ENCODE measurements at regions not wholly inside any gene's neighbourhood (a gene's known extent, or its start where the extent isn't known, plus 50 kb on each side); places are given as distances from the start of the nearest gene placed in this dataset.

GRCh38 chr4:187767158-187767557 is 228.4 kb upstream of the ZFP42 start:
- Mint-ChIP-seq H3K27ac (no peak overlapping the region), H3K4me1 (no peaks in the 10 kb centered on the region), H3K4me3 (no peak overlapping the region), H3K36me3 (peaks cover 0 to 3% of the 10 kb centered on the region in 2 donors), H3K27me3 (no peaks in the 10 kb centered on the region), H3K9me3 (peaks cover 6 to 33% (median 11%) of the 10 kb centered on the region in 8 donors)
- H3K36me3 ChIP-seq (ENCODE audit: insufficient read depth, low read length) = no peaks in the 10 kb centered on the region
- ChIA-PET POLR2A (ENCODE audit: partially characterized antibody) (no interaction called here), CTCF (ENCODE audit: partially characterized antibody) (no interaction called here)
- intact Hi-C loops (cut with micrococcal nuclease) = no loop called here
- no peak overlapping the region for H3K4me3 ChIP-seq (ENCODE audit: low read length in 2 of 2)
- H3K27ac ChIP-seq (ENCODE audit: low read depth, low read length) = no peak overlapping the region
- H3K27me3 ChIP-seq (ENCODE audit: insufficient read depth, low read length) = no peaks in the 10 kb centered on the region
- H3K4me1 ChIP-seq (ENCODE audit: insufficient read depth, low read length) = no peaks in the 10 kb centered on the region
- no peaks in the 10 kb centered on the region for H3K9me3 ChIP-seq (ENCODE audit: control insufficient read depth in 1 of 2, low read length in 2 of 2)
- no peak for DNase-seq

- ChIA-PET POLR2A (ENCODE audit: partially characterized antibody) (no interaction called here), CTCF (ENCODE audit: partially characterized antibody) (no interaction called here)
- intact Hi-C loops (cut with micrococcal nuclease) = no loop called here
- H3K4me1 Mint-ChIP-seq = no peaks in the 10 kb centered on the region
- no peaks in the 10 kb centered on the region for H3K27me3 ChIP-seq (ENCODE audit: insufficient read depth, low read length)
- H3K4me3 Mint-ChIP-seq = no peak overlapping the region
- H3K27me3 Mint-ChIP-seq = no peaks in the 10 kb centered on the region
- no peaks in the 10 kb centered on the region for H3K4me1 ChIP-seq (ENCODE audit: insufficient read depth, low read length)
- H3K36me3 ChIP-seq (ENCODE audit: insufficient read depth, low read length) = no peaks in the 10 kb centered on the region
- DNase-seq = no peak
- no peaks in the 10 kb centered on the region for H3K9me3 ChIP-seq (ENCODE audit: control insufficient read depth in 1 of 2, low read length in 2 of 2)
- peaks cover 0 to 3% of the 10 kb centered on the region in 2 donors for H3K36me3 Mint-ChIP-seq
- H3K27ac Mint-ChIP-seq = no peak overlapping the region
- H3K9me3 Mint-ChIP-seq = peaks cover 6 to 33% (median 10%) of the 10 kb centered on the region in 8 donors
- no peak overlapping the region for H3K4me3 ChIP-seq (ENCODE audit: low read length in 2 of 2)
- H3K27ac ChIP-seq (ENCODE audit: low read depth, low read length) = no peak overlapping the region
Observed at GRCh38 chr4:187767687-187768086, 227.9 kb upstream of the ZFP42 start.

- Histone ChIP-seq H3K9me3 (ENCODE audit: control insufficient read depth in 1 of 2, low read length in 2 of 2) (no peaks in the 10 kb centered on the region), H3K27me3 (ENCODE audit: insufficient read depth, low read length) (no peaks in the 10 kb centered on the region), H3K36me3 (ENCODE audit: insufficient read depth, low read length) (no peaks in the 10 kb centered on the region), H3K27ac (ENCODE audit: low read depth, low read length) (no peak overlapping the region), H3K4me1 (ENCODE audit: insufficient read depth, low read length) (no peaks in the 10 kb centered on the region), H3K4me3 (ENCODE audit: low read length in 2 of 2) (no peak overlapping the region)
- POLR2A ChIA-PET (ENCODE audit: partially characterized antibody) = no interaction called here
- Mint-ChIP-seq H3K27me3 (no peaks in the 10 kb centered on the region), H3K36me3 (peaks cover 0 to 3% of the 10 kb centered on the region in 2 donors), H3K27ac (no peak overlapping the region), H3K4me1 (no peaks in the 10 kb centered on the region), H3K9me3 (peaks cover 4 to 20% (median 9%) of the 10 kb centered on the region in 8 donors), H3K4me3 (no peak overlapping the region)
- no peak for DNase-seq
- intact Hi-C loops (cut with micrococcal nuclease) = no loop called here
- CTCF ChIA-PET (ENCODE audit: partially characterized antibody) = no interaction called here
Observed at GRCh38 chr4:187770345-187770744, 225.2 kb upstream of the ZFP42 start.

- Histone ChIP-seq H3K4me3 (ENCODE audit: low read length in 2 of 2) (no peak overlapping the region), H3K4me1 (ENCODE audit: insufficient read depth, low read length) (no peaks in the 10 kb centered on the region), H3K27me3 (ENCODE audit: insufficient read depth, low read length) (no peaks in the 10 kb centered on the region), H3K27ac (ENCODE audit: low read depth, low read length) (no peak overlapping the region), H3K9me3 (ENCODE audit: control insufficient read depth in 1 of 2, low read length in 2 of 2) (no peaks in the 10 kb centered on the region), H3K36me3 (ENCODE audit: insufficient read depth, low read length) (no peaks in the 10 kb centered on the region)
- Mint-ChIP-seq H3K4me3 (no peak overlapping the region), H3K9me3 (peaks cover 0 to 15% (median 6%) of the 10 kb centered on the region in 8 donors), H3K27me3 (no peaks in the 10 kb centered on the region), H3K27ac (no peak overlapping the region), H3K36me3 (no peaks in the 10 kb centered on the region), H3K4me1 (no peaks in the 10 kb centered on the region)
- intact Hi-C loops (cut with micrococcal nuclease) = no loop called here
- DNase-seq = no peak
- POLR2A ChIA-PET (ENCODE audit: partially characterized antibody) = no interaction called here
- CTCF ChIA-PET (ENCODE audit: partially characterized antibody) = no interaction called here
Observed at GRCh38 chr4:187777954-187778353, 217.6 kb upstream of the ZFP42 start.

- Histone ChIP-seq H3K4me1 (ENCODE audit: insufficient read depth, low read length) (no peaks in the 10 kb centered on the region), H3K27ac (ENCODE audit: low read depth, low read length) (no peak overlapping the region), H3K36me3 (ENCODE audit: insufficient read depth, low read length) (no peaks in the 10 kb centered on the region), H3K4me3 (ENCODE audit: low read length in 2 of 2) (no peak overlapping the region), H3K27me3 (ENCODE audit: insufficient read depth, low read length) (no peaks in the 10 kb centered on the region), H3K9me3 (ENCODE audit: control insufficient read depth in 1 of 2, low read length in 2 of 2) (no peaks in the 10 kb centered on the region)
- POLR2A ChIA-PET (ENCODE audit: partially characterized antibody) = no interaction called here
- no peaks in the 10 kb centered on the region for H3K4me1 Mint-ChIP-seq
- H3K27me3 Mint-ChIP-seq = no peaks in the 10 kb centered on the region
- CTCF ChIA-PET (ENCODE audit: partially characterized antibody) = no interaction called here
- peaks cover 0 to 17% (median 6%) of the 10 kb centered on the region in 8 donors for H3K9me3 Mint-ChIP-seq
- intact Hi-C loops (cut with micrococcal nuclease) = no loop called here
- no peak overlapping the region for H3K27ac Mint-ChIP-seq
- DNase-seq = no peak
- H3K4me3 Mint-ChIP-seq = no peak overlapping the region
- no peaks in the 10 kb centered on the region for H3K36me3 Mint-ChIP-seq
Observed at GRCh38 chr4:187780070-187780469, 215.5 kb upstream of the ZFP42 start.

GRCh38 chr4:187782286-187782824 is 213.2 kb upstream of the ZFP42 start:
- no peak overlapping the region for H3K27ac ChIP-seq (ENCODE audit: low read depth, low read length)
- Mint-ChIP-seq H3K4me3 (no peak overlapping the region), H3K4me1 (no peaks in the 10 kb centered on the region), H3K36me3 (no peaks in the 10 kb centered on the region), H3K9me3 (peaks cover 0 to 21% (median 5%) of the 10 kb centered on the region in 8 donors), H3K27ac (no peak overlapping the region), H3K27me3 (no peaks in the 10 kb centered on the region)
- intact Hi-C loops (cut with micrococcal nuclease) = no loop called here
- DNase-seq = no peak
- no peaks in the 10 kb centered on the region for H3K36me3 ChIP-seq (ENCODE audit: insufficient read depth, low read length)
- no peaks in the 10 kb centered on the region for H3K4me1 ChIP-seq (ENCODE audit: insufficient read depth, low read length)
- POLR2A ChIA-PET (ENCODE audit: partially characterized antibody) = no interaction called here
- no peak overlapping the region for H3K4me3 ChIP-seq (ENCODE audit: low read length in 2 of 2)
- CTCF ChIA-PET (ENCODE audit: partially characterized antibody) = no interaction called here
- H3K27me3 ChIP-seq (ENCODE audit: insufficient read depth, low read length) = no peaks in the 10 kb centered on the region
- H3K9me3 ChIP-seq (ENCODE audit: control insufficient read depth in 1 of 2, low read length in 2 of 2) = no peaks in the 10 kb centered on the region

- no peak overlapping the region for H3K27ac ChIP-seq (ENCODE audit: low read depth, low read length)
- ChIA-PET CTCF (ENCODE audit: partially characterized antibody) (interaction anchor here (1.2 kb wide), 1 partner anchor 36 kb away, joined by 3 read pairs; no protein-coding TSS in a partner anchor), POLR2A (ENCODE audit: partially characterized antibody) (no interaction called here)
- Mint-ChIP-seq H3K36me3 (no peaks in the 10 kb centered on the region), H3K9me3 (peaks cover 0 to 18% (median 3%) of the 10 kb centered on the region in 8 donors), H3K4me1 (no peaks in the 10 kb centered on the region), H3K27ac (no peak overlapping the region), H3K27me3 (no peaks in the 10 kb centered on the region), H3K4me3 (no peak overlapping the region)
- no peaks in the 10 kb centered on the region for H3K27me3 ChIP-seq (ENCODE audit: insufficient read depth, low read length)
- H3K4me1 ChIP-seq (ENCODE audit: insufficient read depth, low read length) = no peaks in the 10 kb centered on the region
- no peaks in the 10 kb centered on the region for H3K36me3 ChIP-seq (ENCODE audit: insufficient read depth, low read length)
- no peak overlapping the region for H3K4me3 ChIP-seq (ENCODE audit: low read length in 2 of 2)
- intact Hi-C loops (cut with micrococcal nuclease) = no loop called here
- no peaks in the 10 kb centered on the region for H3K9me3 ChIP-seq (ENCODE audit: control insufficient read depth in 1 of 2, low read length in 2 of 2)
- DNase-seq = no peak
Observed at GRCh38 chr4:187786190-187786589, 209.4 kb upstream of the ZFP42 start.

GRCh38 chr4:187789078-187789477 is 206.5 kb upstream of the ZFP42 start:
- no peak overlapping the region for H3K27ac Mint-ChIP-seq
- no peaks in the 10 kb centered on the region for H3K4me1 ChIP-seq (ENCODE audit: insufficient read depth, low read length)
- no peak for DNase-seq
- H3K4me3 ChIP-seq (ENCODE audit: low read length in 2 of 2) = no peak overlapping the region
- intact Hi-C loops (cut with micrococcal nuclease) = no loop called here
- H3K36me3 ChIP-seq (ENCODE audit: insufficient read depth, low read length) = no peaks in the 10 kb centered on the region
- no peaks in the 10 kb centered on the region for H3K27me3 ChIP-seq (ENCODE audit: insufficient read depth, low read length)
- H3K4me3 Mint-ChIP-seq = no peak overlapping the region
- H3K36me3 Mint-ChIP-seq = no peaks in the 10 kb centered on the region
- no peaks in the 10 kb centered on the region for H3K9me3 ChIP-seq (ENCODE audit: control insufficient read depth in 1 of 2, low read length in 2 of 2)
- no peak overlapping the region for H3K27ac ChIP-seq (ENCODE audit: low read depth, low read length)
- H3K4me1 Mint-ChIP-seq = no peaks in the 10 kb centered on the region
- no peaks in the 10 kb centered on the region for H3K27me3 Mint-ChIP-seq
- CTCF ChIA-PET (ENCODE audit: partially characterized antibody) = no interaction called here
- H3K9me3 Mint-ChIP-seq = peaks cover 0 to 13% (median 1%) of the 10 kb centered on the region in 8 donors
- POLR2A ChIA-PET (ENCODE audit: partially characterized antibody) = no interaction called here

All from CD4-positive, alpha-beta memory T cell (primary cell).